ENCODE measurements at regions not wholly inside any gene's neighbourhood (a gene's known extent, or its start where the extent isn't known, plus 50 kb on each side); places are given as distances from the start of the nearest gene placed in this dataset.

GRCh38 chr11:116244439-116244838 is 528.3 kb downstream of the BUD13 start:
- Histone ChIP-seq H3K9me3 (ENCODE audit: control insufficient read depth in 4 of 4, low read length in 3 of 4) (no peaks in the 10 kb centered on the region), H3K9ac (ENCODE audit: low read depth in 1 of 2, low read length in 2 of 2) (no peak overlapping the region), H3K4me3 (ENCODE audit: low read depth in 1 of 3, low read length in 3 of 3) (no peak overlapping the region), H3K27me3 (ENCODE audit: control insufficient read depth in 4 of 4, insufficient read depth in 4 of 4, low read length in 3 of 4) (no peaks in the 10 kb centered on the region), H3K36me3 (ENCODE audit: control insufficient read depth in 4 of 4, insufficient read depth in 3 of 4, low read depth in 1 of 4, low read length in 3 of 4) (no peaks in the 10 kb centered on the region), H3K27ac (ENCODE audit: low read depth in 1 of 2, low read length in 2 of 2) (no peak overlapping the region), H3K4me1 (ENCODE audit: control insufficient read depth in 4 of 4, insufficient read depth in 4 of 4, low read length in 3 of 4) (no peaks in the 10 kb centered on the region)
- TF ChIP-seq FOXA2 (IDR thresholded peaks at IDR 0.05) (no peak), REST (IDR thresholded peaks at IDR 0.05) (no peak), NR2F2 (IDR thresholded peaks at IDR 0.05) (no peak), HNF4G (IDR thresholded peaks at IDR 0.05) (no peak), ZBTB33 (IDR thresholded peaks at IDR 0.05) (no peak), RXRA (IDR thresholded peaks at IDR 0.05) (no peak), EGR1 (IDR thresholded peaks at IDR 0.05; ENCODE audit: low read depth in 2 of 2) (no peak), SP1 (IDR thresholded peaks at IDR 0.05) (no peak)
- no peak for DNase-seq (ENCODE audit: low spot score)
- WGBS = 76% methylated on average over 8 of the region's 8 CpGs

DNA sequence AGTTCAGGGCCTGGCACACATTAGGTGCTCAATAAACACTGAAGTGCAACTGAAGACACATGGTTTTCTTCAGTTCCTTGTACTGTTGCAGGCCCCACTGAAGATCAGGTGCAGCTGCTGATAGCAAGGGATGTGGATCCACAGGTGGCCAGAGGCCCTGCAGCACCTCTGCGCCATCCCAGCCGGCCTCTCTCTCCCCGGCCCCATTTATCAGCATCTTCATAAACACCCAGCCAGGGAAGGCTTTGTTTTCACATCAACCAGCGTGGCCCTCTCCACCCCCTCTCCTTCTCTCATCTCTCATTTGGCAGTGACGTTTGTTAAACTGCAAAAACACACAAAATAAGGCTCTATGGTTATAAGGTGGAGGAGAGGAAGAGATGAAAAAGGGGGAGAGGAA is 528.8 kb downstream of the BUD13 start:
- no peaks in the 10 kb centered on the region for H3K4me1 ChIP-seq (ENCODE audit: control insufficient read depth in 4 of 4, insufficient read depth in 4 of 4, low read length in 3 of 4)
- 62% methylated on average over 5 of the region's 5 CpGs for WGBS
- DNase-seq (ENCODE audit: low spot score) = no peak
- no peak overlapping the region for H3K27ac ChIP-seq (ENCODE audit: low read depth in 1 of 2, low read length in 2 of 2)
- H3K36me3 ChIP-seq (ENCODE audit: control insufficient read depth in 4 of 4, insufficient read depth in 3 of 4, low read depth in 1 of 4, low read length in 3 of 4) = no peaks in the 10 kb centered on the region
- H3K9me3 ChIP-seq (ENCODE audit: control insufficient read depth in 4 of 4, low read length in 3 of 4) = no peaks in the 10 kb centered on the region
- H3K27me3 ChIP-seq (ENCODE audit: control insufficient read depth in 4 of 4, insufficient read depth in 4 of 4, low read length in 3 of 4) = no peaks in the 10 kb centered on the region
- H3K9ac ChIP-seq (ENCODE audit: low read depth in 1 of 2, low read length in 2 of 2) = no peak overlapping the region
- H3K4me3 ChIP-seq (ENCODE audit: low read depth in 1 of 3, low read length in 3 of 3) = no peak overlapping the region
- TF ChIP-seq JUND (IDR thresholded peaks at IDR 0.05) = no peak
- TF ChIP-seq ZBTB33 (IDR thresholded peaks at IDR 0.05) = no peak
- TF ChIP-seq TAF1 (conservative IDR thresholded peaks at IDR 0.05) = no peak
- TF ChIP-seq SP1 (IDR thresholded peaks at IDR 0.05) = no peak
- TF ChIP-seq ATF3 (IDR thresholded peaks at IDR 0.05) = no peak
- no peak for TF ChIP-seq GABPA (IDR thresholded peaks at IDR 0.05 in 1 of 2, conservative IDR thresholded peaks at IDR 0.05 in 1 of 2)
- TF ChIP-seq HNF4G (IDR thresholded peaks at IDR 0.05) = no peak
- TF ChIP-seq, protein P1, sequence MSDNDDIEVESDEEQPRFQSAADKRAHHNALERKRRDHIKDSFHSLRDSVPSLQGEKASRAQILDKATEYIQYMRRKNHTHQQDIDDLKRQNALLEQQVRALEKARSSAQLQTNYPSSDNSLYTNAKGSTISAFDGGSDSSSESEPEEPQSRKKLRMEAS (IDR thresholded peaks at IDR 0.05) = no peak
- TF ChIP-seq REST (IDR thresholded peaks at IDR 0.05) = no peak
- TF ChIP-seq, protein P2, sequence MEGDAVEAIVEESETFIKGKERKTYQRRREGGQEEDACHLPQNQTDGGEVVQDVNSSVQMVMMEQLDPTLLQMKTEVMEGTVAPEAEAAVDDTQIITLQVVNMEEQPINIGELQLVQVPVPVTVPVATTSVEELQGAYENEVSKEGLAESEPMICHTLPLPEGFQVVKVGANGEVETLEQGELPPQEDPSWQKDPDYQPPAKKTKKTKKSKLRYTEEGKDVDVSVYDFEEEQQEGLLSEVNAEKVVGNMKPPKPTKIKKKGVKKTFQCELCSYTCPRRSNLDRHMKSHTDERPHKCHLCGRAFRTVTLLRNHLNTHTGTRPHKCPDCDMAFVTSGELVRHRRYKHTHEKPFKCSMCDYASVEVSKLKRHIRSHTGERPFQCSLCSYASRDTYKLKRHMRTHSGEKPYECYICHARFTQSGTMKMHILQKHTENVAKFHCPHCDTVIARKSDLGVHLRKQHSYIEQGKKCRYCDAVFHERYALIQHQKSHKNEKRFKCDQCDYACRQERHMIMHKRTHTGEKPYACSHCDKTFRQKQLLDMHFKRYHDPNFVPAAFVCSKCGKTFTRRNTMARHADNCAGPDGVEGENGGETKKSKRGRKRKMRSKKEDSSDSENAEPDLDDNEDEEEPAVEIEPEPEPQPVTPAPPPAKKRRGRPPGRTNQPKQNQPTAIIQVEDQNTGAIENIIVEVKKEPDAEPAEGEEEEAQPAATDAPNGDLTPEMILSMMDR (IDR thresholded peaks at IDR 0.05; ENCODE audit: low read depth, low read length, missing input control) = no peak
- TF ChIP-seq RXRA (IDR thresholded peaks at IDR 0.05) = no peak
- no peak for TF ChIP-seq HNF4A (conservative IDR thresholded peaks at IDR 0.05)
- TF ChIP-seq FOXA1 (IDR thresholded peaks at IDR 0.05) = no peak
- no peak for TF ChIP-seq RAD21 (IDR thresholded peaks at IDR 0.05)
